Nephron progenitor cell (in vitro differentiated cells): ENCODE measurements at regions not wholly inside any gene's neighbourhood (a gene's known extent, or its start where the extent isn't known, plus 50 kb on each side); places are given as distances from the start of the nearest gene placed in this dataset.
A peak's percentile ranks its signal among the peaks of the same experiment; 100 is the strongest.

Experiments
- DNase-seq: peaks from one replicate; pipeline ENCODE4 v3.0.0; 2021
- H3K27ac Mint-ChIP-seq: 2 replicates; pipeline ENCODE4 v1.8.0; 2021; ENCODE audit warnings: mild to moderate bottlenecking, moderate library complexity, mixed read lengths
- H3K27me3 Mint-ChIP-seq: 2 replicates; pipeline ENCODE4 v1.8.0; 2021; ENCODE audit warnings: mild to moderate bottlenecking, low read depth, mixed read lengths; ENCODE audit not compliant: poor library complexity
- H3K36me3 Mint-ChIP-seq: 2 replicates; pipeline ENCODE4 v1.8.0; 2021; ENCODE audit warnings: low read depth, mixed read lengths
- H3K4me1 Mint-ChIP-seq: 2 replicates; pipeline ENCODE4 v1.8.0; 2021; ENCODE audit warnings: mixed read lengths
- H3K4me3 Mint-ChIP-seq: 2 replicates; pipeline ENCODE4 v1.8.0; 2021; ENCODE audit warnings: mild to moderate bottlenecking, moderate library complexity, mixed read lengths
- H3K9me3 Mint-ChIP-seq: 2 replicates; pipeline ENCODE4 v1.8.0; 2021; ENCODE audit warnings: mild to moderate bottlenecking, moderate library complexity, mixed read lengths
- TF ChIP-seq, protein P1 (sequence below): fragments of 200-600 bp; sonication (generic); IDR thresholded peaks from 2 replicates; pipeline ENCODE4 v1.5.0; 2021; ENCODE audit warnings: antibody characterized with exemption

DNA sequence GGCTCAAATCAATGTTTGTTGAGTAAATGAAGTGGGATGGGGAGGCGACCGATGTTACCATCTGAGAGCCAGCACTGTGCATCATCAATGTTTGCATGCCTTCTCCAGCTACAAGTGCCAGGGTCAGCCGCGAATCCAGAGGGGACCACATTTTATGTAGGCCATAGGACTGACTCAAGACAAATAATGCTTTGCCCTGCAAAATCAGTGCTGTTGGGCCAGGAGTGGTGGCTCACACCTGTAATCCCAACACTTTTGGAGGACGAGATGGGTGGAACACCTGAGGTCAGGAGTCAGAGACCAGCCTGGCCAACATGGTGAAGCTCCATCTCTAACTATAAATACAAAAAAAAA, 53.1 kb upstream of the WSB1 start:
- peaks cover 20% of the 10 kb centered on the region for H3K27me3 Mint-ChIP-seq
- DNase-seq = no peak
- TF ChIP-seq, protein P1, sequence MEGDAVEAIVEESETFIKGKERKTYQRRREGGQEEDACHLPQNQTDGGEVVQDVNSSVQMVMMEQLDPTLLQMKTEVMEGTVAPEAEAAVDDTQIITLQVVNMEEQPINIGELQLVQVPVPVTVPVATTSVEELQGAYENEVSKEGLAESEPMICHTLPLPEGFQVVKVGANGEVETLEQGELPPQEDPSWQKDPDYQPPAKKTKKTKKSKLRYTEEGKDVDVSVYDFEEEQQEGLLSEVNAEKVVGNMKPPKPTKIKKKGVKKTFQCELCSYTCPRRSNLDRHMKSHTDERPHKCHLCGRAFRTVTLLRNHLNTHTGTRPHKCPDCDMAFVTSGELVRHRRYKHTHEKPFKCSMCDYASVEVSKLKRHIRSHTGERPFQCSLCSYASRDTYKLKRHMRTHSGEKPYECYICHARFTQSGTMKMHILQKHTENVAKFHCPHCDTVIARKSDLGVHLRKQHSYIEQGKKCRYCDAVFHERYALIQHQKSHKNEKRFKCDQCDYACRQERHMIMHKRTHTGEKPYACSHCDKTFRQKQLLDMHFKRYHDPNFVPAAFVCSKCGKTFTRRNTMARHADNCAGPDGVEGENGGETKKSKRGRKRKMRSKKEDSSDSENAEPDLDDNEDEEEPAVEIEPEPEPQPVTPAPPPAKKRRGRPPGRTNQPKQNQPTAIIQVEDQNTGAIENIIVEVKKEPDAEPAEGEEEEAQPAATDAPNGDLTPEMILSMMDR = no peak
- no peaks in the 10 kb centered on the region for H3K9me3 Mint-ChIP-seq
- H3K36me3 Mint-ChIP-seq = no peaks in the 10 kb centered on the region
- H3K4me1 Mint-ChIP-seq = peaks cover 23% of the 10 kb centered on the region
- no peak overlapping the region for H3K4me3 Mint-ChIP-seq
- H3K27ac Mint-ChIP-seq = peak overlapping the region; percentile 22

DNA sequence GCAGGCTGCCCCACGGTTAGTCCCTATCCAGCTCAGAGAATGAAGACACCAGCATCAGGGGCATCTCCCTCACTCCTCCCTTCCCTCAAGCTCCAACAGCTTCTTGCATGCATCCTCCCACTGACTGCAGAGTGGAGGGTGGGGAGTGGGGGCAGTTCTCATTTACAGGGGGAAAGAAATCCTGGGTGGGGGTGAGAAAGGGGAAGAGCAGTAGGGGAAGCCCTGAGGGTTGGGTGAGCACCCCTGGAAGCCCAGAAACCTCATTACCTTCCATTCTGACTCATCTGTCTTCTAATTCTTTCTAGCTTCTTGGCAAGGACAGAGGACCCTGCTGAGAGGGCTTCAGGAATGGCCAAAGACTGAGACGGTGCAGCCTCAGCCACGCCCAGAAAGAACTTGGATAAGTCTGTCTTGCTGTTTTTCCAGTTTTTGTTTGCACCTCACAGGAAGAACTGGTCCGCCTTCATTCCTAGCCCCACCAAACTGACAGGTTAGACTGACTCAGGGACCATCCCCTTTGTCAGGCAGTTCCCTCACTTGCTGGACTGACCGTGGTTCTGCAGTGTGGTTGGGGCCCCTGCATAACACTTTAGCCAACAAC, 52.5 kb upstream of the WSB1 start:
- Mint-ChIP-seq H3K9me3 (no peaks in the 10 kb centered on the region), H3K36me3 (no peaks in the 10 kb centered on the region), H3K27me3 (peaks cover 20% of the 10 kb centered on the region), H3K27ac (peak overlapping the region; percentile 22), H3K4me3 (no peak overlapping the region), H3K4me1 (peaks cover 23% of the 10 kb centered on the region)
- DNase-seq = no peak
- TF ChIP-seq, protein P1 = no peak

DNA sequence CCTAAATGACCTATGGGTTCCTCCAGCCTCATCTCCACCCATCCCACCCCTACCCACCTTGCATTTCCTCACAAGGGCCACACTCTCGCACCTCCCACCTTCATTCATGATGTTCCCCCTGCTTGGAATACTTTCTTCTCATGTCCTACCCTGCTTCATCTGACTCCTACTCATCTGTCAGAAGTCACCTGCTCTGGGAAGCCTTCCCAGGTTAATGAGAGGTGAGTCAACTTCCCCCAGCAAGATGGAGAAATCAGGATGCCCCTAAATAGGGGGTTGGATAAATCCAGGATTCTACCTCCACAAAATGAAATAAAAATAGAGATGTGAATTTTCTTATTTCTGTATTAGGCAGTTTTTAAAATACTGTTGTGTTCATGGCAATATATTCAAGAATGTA, 51.0 kb upstream of the WSB1 start:
- Mint-ChIP-seq H3K27me3 (peaks cover 26% of the 10 kb centered on the region), H3K4me3 (no peak overlapping the region), H3K36me3 (no peaks in the 10 kb centered on the region), H3K27ac (no peak overlapping the region), H3K9me3 (no peaks in the 10 kb centered on the region), H3K4me1 (peaks cover 23% of the 10 kb centered on the region)
- DNase-seq = no peak
- TF ChIP-seq, protein P1 = no peak

DNA sequence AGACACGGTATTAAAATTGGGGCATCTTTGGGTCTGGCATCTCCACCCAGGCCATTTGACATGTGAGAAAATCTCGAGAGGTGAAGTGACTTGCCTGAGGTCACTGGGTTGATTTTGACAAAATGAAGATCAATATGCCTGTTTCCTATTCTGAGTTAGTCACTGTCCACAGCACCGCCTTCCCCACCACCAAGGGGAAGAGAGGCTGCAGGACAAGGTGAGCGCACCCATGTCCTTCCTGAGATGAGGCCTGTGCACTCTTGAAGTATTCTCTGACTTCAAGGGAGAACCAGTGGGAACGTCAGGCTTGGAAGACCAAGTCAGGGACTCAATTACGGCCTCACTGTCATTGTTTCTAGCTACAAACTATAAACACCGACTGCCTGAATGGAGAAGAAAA, 49.9 kb upstream of the WSB1 start:
- no peak for DNase-seq
- H3K9me3 Mint-ChIP-seq = no peaks in the 10 kb centered on the region
- H3K4me3 Mint-ChIP-seq = no peak overlapping the region
- H3K27ac Mint-ChIP-seq = no peak overlapping the region
- H3K4me1 Mint-ChIP-seq = peaks cover 23% of the 10 kb centered on the region
- H3K27me3 Mint-ChIP-seq = peaks cover 26% of the 10 kb centered on the region
- TF ChIP-seq, protein P1 = no peak
- H3K36me3 Mint-ChIP-seq = no peaks in the 10 kb centered on the region
